Liver (tissue), 8 donors: ENCODE measurements at regions not wholly inside any gene's neighbourhood (a gene's known extent, or its start where the extent isn't known, plus 50 kb on each side); places are given as distances from the start of the nearest gene placed in this dataset.

Experiments used
- DNase-seq: peaks from one replicate; pipeline ENCODE4 v3.0.0-alpha.2; 2017; ENCODE audit warnings: low spot score
- H3K27ac ChIP-seq, 2 donors: one replicate each; pipeline ENCODE4 v1.7.0; 2013; ENCODE audit warnings: inconsistent platforms in 2 of 2, low read length in 2 of 2, control low read depth in 1 of 2, low read depth in 1 of 2, mild to moderate bottlenecking in 1 of 2
- H3K27me3 ChIP-seq, 4 donors: one replicate each; pipeline versions ENCODE4 v1.6.1 to v1.7.0; 2013; ENCODE audit warnings: low read length in 3 of 4, inconsistent platforms in 1 of 4, mild to moderate bottlenecking in 1 of 4, moderate library complexity in 1 of 4; ENCODE audit not compliant: control insufficient read depth in 4 of 4, insufficient read depth in 4 of 4
- H3K36me3 ChIP-seq, 4 donors: one replicate each; pipeline versions ENCODE4 v1.6.1 to v1.7.0; 2013; ENCODE audit warnings: low read length in 3 of 4, mild to moderate bottlenecking in 3 of 4, low read depth in 1 of 4, moderate library complexity in 1 of 4; ENCODE audit not compliant: control insufficient read depth in 4 of 4, insufficient read depth in 3 of 4
- H3K4me1 ChIP-seq, 4 donors: one replicate each; pipeline versions ENCODE4 v1.6.1 to v1.7.0; 2013; ENCODE audit warnings: low read length in 3 of 4, mild to moderate bottlenecking in 3 of 4, moderate library complexity in 1 of 4; ENCODE audit not compliant: control insufficient read depth in 4 of 4, insufficient read depth in 4 of 4
- H3K4me3 ChIP-seq, 3 donors: one replicate each; pipeline versions ENCODE4 v1.6.1 to v1.7.0; 2013; ENCODE audit warnings: low read length in 3 of 3, control low read depth in 1 of 3, low read depth in 1 of 3, mild to moderate bottlenecking in 1 of 3
- H3K9ac ChIP-seq, 2 donors: one replicate each; pipeline ENCODE4 v1.7.0; 2013; ENCODE audit warnings: low read length in 2 of 2, mild to moderate bottlenecking in 2 of 2, moderate library complexity in 2 of 2, control low read depth in 1 of 2, low read depth in 1 of 2
- H3K9me3 ChIP-seq, 4 donors: one replicate each; pipeline versions ENCODE4 v1.6.1 to v1.7.0; 2013; ENCODE audit warnings: low read length in 3 of 4; ENCODE audit not compliant: control insufficient read depth in 4 of 4
- EGR1 ChIP-seq, 2 donors: IDR thresholded peaks; 2 replicates each; pipeline ENCODE4 v1.6.1; 2016 to 2018; ENCODE audit warnings: antibody characterized with exemption in 2 of 2, low read depth in 2 of 2
- FOXA1 ChIP-seq: IDR thresholded peaks from 2 replicates; pipeline ENCODE4 v1.6.1; 2016; ENCODE audit warnings: antibody characterized with exemption
- FOXA2 ChIP-seq: IDR thresholded peaks from 2 replicates; pipeline ENCODE4 v1.6.1; 2016; ENCODE audit warnings: antibody characterized with exemption
- GABPA ChIP-seq, 2 donors: IDR thresholded peaks in 1 of 2; conservative IDR thresholded peaks in 1 of 2; 2 replicates each; pipeline ENCODE4 v1.6.1; 2016; ENCODE audit warnings: antibody characterized with exemption in 2 of 2, mild to moderate bottlenecking in 1 of 2, moderate library complexity in 1 of 2
- HNF4A ChIP-seq, 2 donors: conservative IDR thresholded peaks; 2 replicates each; pipeline ENCODE4 v1.6.1; 2016; ENCODE audit warnings: antibody characterized with exemption in 2 of 2, mild to moderate bottlenecking in 2 of 2
- HNF4G ChIP-seq: IDR thresholded peaks from 2 replicates; pipeline ENCODE4 v1.6.1; 2016; ENCODE audit warnings: antibody characterized with exemption
- JUND ChIP-seq, 2 donors: IDR thresholded peaks; 2 replicates each; pipeline ENCODE4 v1.6.1; 2016; ENCODE audit warnings: antibody characterized with exemption in 2 of 2
- NR2F2 ChIP-seq: IDR thresholded peaks from 2 replicates; pipeline ENCODE4 v1.6.1; 2016; ENCODE audit warnings: antibody characterized with exemption
- RAD21 ChIP-seq, 2 donors: IDR thresholded peaks; 2 replicates each; pipeline ENCODE4 v1.6.1; 2016; ENCODE audit warnings: antibody characterized with exemption in 2 of 2, mild to moderate bottlenecking in 2 of 2
- RXRA ChIP-seq, 2 donors: IDR thresholded peaks; 2 replicates each; pipeline ENCODE4 v1.6.1; 2017 to 2018; ENCODE audit warnings: antibody characterized with exemption in 2 of 2, mild to moderate bottlenecking in 1 of 2
- SP1 ChIP-seq: IDR thresholded peaks from 2 replicates; pipeline ENCODE4 v1.6.1; 2018; ENCODE audit warnings: antibody characterized with exemption, mild to moderate bottlenecking
- TAF1 ChIP-seq: conservative IDR thresholded peaks from 2 replicates; pipeline ENCODE4 v1.6.1; 2016; ENCODE audit warnings: antibody characterized with exemption, mild to moderate bottlenecking
- YY1 ChIP-seq: IDR thresholded peaks from 2 replicates; pipeline ENCODE4 v1.6.1; 2016; ENCODE audit warnings: antibody characterized with exemption, mild to moderate bottlenecking
- WGBS: extraction: QIAGEN DNeasy Blood & Tissue Kit; methylation state at CpG from one replicate; pipeline ENCODE4 v1.1.7; 2013; 5-methylcytosine and 5-hydroxymethylcytosine counted together
- TF ChIP-seq, protein P1 (sequence below): IDR thresholded peaks from 2 replicates; pipeline ENCODE4 v1.6.1; 2016; ENCODE audit warnings: antibody characterized with exemption
- TF ChIP-seq, protein P2 (sequence below): IDR thresholded peaks from 2 replicates; pipeline ENCODE4 v1.6.1; 2016; ENCODE audit warnings: antibody characterized with exemption, mild to moderate bottlenecking
- TF ChIP-seq, protein P3 (sequence below): IDR thresholded peaks from 2 replicates; pipeline ENCODE4 v1.6.1; 2016; ENCODE audit warnings: antibody characterized with exemption
- TF ChIP-seq, protein P4 (sequence below): fragments of 150-350 bp; IDR thresholded peaks from 2 replicates; pipeline ENCODE4 v1.5.1; 2017; ENCODE audit warnings: improper control_type of control experiment, low read depth, low read length; ENCODE audit not compliant: missing input control
- TF ChIP-seq, protein P5 (sequence below): IDR thresholded peaks from 2 replicates; pipeline ENCODE4 v1.6.1; 2016; ENCODE audit warnings: antibody characterized with exemption
- donor health status: healthy.
- donor health status: healthy.
- donor health status: healthy.
- donor health status: healthy.
- donor health status: healthy.

DNA sequence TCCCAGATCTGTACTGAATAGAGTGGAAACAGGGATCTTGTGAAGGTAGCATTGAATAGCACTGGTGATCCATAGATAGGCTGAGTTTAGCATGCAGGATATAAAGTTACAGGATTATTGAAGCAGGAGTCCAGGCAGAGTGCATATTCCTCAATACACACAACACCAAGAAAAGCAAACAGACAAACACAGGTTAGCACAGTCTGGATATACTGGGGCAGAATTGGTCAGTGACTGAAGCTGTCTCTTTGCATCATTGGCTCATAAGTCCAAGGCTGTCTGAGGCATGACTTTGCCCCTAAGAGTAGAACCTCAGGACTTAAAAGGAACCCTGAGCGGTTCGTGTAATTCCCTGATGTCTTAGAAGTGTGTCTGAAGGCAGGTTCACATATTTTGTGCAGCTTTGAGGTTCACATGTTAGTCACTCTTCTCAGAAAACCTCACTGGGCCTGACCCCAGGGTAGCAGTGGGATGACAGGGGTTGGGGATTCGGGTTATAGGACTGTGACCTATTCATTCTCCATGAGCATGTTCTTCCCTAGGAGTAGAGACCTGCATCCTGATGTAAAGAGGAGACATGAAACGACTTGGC is 134.6 kb downstream of the AASDH start:
- Histone ChIP-seq H3K9me3 (no peaks in the 10 kb centered on the region), H3K4me3 (no peak overlapping the region), H3K4me1 (no peaks in the 10 kb centered on the region), H3K27me3 (no peaks in the 10 kb centered on the region), H3K9ac (no peak overlapping the region), H3K27ac (no peak overlapping the region), H3K36me3 (no peaks in the 10 kb centered on the region)
- DNase-seq = no peak
- 62% methylated on average over 4 of the region's 4 CpGs for WGBS
- TF ChIP-seq GABPA (IDR thresholded peaks at IDR 0.05 in 1 of 2, conservative IDR thresholded peaks at IDR 0.05 in 1 of 2) (no peak), RXRA (IDR thresholded peaks at IDR 0.05) (no peak), SP1 (no peak), TAF1 (no peak), FOXA2 (no peak), JUND (IDR thresholded peaks at IDR 0.05) (no peak)
- TF ChIP-seq, protein P1, sequence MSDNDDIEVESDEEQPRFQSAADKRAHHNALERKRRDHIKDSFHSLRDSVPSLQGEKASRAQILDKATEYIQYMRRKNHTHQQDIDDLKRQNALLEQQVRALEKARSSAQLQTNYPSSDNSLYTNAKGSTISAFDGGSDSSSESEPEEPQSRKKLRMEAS = no peak
- TF ChIP-seq, protein P2, sequence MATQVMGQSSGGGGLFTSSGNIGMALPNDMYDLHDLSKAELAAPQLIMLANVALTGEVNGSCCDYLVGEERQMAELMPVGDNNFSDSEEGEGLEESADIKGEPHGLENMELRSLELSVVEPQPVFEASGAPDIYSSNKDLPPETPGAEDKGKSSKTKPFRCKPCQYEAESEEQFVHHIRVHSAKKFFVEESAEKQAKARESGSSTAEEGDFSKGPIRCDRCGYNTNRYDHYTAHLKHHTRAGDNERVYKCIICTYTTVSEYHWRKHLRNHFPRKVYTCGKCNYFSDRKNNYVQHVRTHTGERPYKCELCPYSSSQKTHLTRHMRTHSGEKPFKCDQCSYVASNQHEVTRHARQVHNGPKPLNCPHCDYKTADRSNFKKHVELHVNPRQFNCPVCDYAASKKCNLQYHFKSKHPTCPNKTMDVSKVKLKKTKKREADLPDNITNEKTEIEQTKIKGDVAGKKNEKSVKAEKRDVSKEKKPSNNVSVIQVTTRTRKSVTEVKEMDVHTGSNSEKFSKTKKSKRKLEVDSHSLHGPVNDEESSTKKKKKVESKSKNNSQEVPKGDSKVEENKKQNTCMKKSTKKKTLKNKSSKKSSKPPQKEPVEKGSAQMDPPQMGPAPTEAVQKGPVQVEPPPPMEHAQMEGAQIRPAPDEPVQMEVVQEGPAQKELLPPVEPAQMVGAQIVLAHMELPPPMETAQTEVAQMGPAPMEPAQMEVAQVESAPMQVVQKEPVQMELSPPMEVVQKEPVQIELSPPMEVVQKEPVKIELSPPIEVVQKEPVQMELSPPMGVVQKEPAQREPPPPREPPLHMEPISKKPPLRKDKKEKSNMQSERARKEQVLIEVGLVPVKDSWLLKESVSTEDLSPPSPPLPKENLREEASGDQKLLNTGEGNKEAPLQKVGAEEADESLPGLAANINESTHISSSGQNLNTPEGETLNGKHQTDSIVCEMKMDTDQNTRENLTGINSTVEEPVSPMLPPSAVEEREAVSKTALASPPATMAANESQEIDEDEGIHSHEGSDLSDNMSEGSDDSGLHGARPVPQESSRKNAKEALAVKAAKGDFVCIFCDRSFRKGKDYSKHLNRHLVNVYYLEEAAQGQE = no peak
- TF ChIP-seq, protein P3, sequence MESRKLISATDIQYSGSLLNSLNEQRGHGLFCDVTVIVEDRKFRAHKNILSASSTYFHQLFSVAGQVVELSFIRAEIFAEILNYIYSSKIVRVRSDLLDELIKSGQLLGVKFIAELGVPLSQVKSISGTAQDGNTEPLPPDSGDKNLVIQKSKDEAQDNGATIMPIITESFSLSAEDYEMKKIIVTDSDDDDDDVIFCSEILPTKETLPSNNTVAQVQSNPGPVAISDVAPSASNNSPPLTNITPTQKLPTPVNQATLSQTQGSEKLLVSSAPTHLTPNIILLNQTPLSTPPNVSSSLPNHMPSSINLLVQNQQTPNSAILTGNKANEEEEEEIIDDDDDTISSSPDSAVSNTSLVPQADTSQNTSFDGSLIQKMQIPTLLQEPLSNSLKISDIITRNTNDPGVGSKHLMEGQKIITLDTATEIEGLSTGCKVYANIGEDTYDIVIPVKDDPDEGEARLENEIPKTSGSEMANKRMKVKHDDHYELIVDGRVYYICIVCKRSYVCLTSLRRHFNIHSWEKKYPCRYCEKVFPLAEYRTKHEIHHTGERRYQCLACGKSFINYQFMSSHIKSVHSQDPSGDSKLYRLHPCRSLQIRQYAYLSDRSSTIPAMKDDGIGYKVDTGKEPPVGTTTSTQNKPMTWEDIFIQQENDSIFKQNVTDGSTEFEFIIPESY = no peak

DNA sequence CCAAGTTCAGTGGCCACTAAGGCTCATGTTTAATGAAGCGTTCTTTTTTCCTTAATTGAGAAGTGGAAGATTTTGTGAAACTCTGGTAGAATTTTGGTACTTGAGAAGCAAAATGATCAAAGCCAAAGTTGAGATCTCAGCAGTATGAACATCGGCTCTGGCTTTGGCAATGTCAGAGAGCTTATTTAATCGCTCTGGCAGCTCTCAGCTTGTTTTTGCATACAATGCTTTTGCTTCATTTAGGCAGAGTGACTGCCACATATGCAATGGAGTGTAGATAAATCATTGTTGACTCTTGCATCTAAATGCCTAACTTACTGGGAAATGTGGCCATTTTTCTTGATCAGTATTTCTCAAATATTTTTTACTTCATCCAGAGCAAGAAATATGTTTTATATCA is 135.7 kb downstream of the AASDH start:
- Histone ChIP-seq H3K9ac (no peak overlapping the region), H3K27ac (no peak overlapping the region), H3K27me3 (no peaks in the 10 kb centered on the region), H3K4me1 (no peaks in the 10 kb centered on the region), H3K4me3 (no peak overlapping the region), H3K9me3 (no peaks in the 10 kb centered on the region), H3K36me3 (no peaks in the 10 kb centered on the region)
- no peak for DNase-seq
- WGBS = 93% methylated on average over 3 of the region's 3 CpGs
- TF ChIP-seq, protein P4, sequence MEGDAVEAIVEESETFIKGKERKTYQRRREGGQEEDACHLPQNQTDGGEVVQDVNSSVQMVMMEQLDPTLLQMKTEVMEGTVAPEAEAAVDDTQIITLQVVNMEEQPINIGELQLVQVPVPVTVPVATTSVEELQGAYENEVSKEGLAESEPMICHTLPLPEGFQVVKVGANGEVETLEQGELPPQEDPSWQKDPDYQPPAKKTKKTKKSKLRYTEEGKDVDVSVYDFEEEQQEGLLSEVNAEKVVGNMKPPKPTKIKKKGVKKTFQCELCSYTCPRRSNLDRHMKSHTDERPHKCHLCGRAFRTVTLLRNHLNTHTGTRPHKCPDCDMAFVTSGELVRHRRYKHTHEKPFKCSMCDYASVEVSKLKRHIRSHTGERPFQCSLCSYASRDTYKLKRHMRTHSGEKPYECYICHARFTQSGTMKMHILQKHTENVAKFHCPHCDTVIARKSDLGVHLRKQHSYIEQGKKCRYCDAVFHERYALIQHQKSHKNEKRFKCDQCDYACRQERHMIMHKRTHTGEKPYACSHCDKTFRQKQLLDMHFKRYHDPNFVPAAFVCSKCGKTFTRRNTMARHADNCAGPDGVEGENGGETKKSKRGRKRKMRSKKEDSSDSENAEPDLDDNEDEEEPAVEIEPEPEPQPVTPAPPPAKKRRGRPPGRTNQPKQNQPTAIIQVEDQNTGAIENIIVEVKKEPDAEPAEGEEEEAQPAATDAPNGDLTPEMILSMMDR = no peak
- TF ChIP-seq FOXA1 = no peak
- no peak for TF ChIP-seq RXRA (IDR thresholded peaks at IDR 0.05)
- TF ChIP-seq, protein P1 = no peak
- no peak for TF ChIP-seq TAF1
- TF ChIP-seq, protein P2 = no peak
- TF ChIP-seq FOXA2 = no peak
- no peak for TF ChIP-seq SP1
- no peak for TF ChIP-seq NR2F2
- no peak for TF ChIP-seq EGR1 (IDR thresholded peaks at IDR 0.05; ENCODE audit: low read depth in 2 of 2)
- TF ChIP-seq, protein P3 = no peak
- TF ChIP-seq, protein P5, sequence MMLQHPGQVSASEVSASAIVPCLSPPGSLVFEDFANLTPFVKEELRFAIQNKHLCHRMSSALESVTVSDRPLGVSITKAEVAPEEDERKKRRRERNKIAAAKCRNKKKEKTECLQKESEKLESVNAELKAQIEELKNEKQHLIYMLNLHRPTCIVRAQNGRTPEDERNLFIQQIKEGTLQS = no peak
- no peak for TF ChIP-seq HNF4A (conservative IDR thresholded peaks at IDR 0.05)
- TF ChIP-seq RAD21 (IDR thresholded peaks at IDR 0.05) = no peak
- no peak for TF ChIP-seq JUND (IDR thresholded peaks at IDR 0.05)
- TF ChIP-seq HNF4G = no peak
- no peak for TF ChIP-seq YY1
- no peak for TF ChIP-seq GABPA (IDR thresholded peaks at IDR 0.05 in 1 of 2, conservative IDR thresholded peaks at IDR 0.05 in 1 of 2)
